WTC11 (cell line): ENCODE measurements at regions not wholly inside any gene's neighbourhood (a gene's known extent, or its start where the extent isn't known, plus 50 kb on each side); places are given as distances from the start of the nearest gene placed in this dataset.

Experiments used
- AFF4 ChIP-seq: sonication (generic); formaldehyde crosslinking; IDR thresholded peaks from 2 replicates; pipeline ENCODE4 v1.8.1; 2023; ENCODE audit warnings: mild to moderate bottlenecking, missing genetic modification reagents, borderline replicate concordance
- ATF2 ChIP-seq: sonication (generic); formaldehyde crosslinking; IDR thresholded peaks from 2 replicates; pipeline ENCODE4 v1.8.1; 2022; ENCODE audit warnings: low read depth, missing genetic modification reagents, borderline replicate concordance
- CREB1 ChIP-seq: sonication (generic); formaldehyde crosslinking; IDR thresholded peaks from 2 replicates; pipeline ENCODE4 v1.8.0; 2023; ENCODE audit warnings: mild to moderate bottlenecking, missing genetic modification reagents
- CTCF ChIP-seq: fragments of 200-600 bp; IDR thresholded peaks from 2 replicates; pipeline ENCODE4 v1.8.0; 2022; ENCODE audit warnings: antibody characterized with exemption
- ZNF317 ChIP-seq: sonication (generic); formaldehyde crosslinking; IDR thresholded peaks from 2 replicates; pipeline ENCODE4 v1.8.1; 2023; ENCODE audit warnings: low read depth, mild to moderate bottlenecking, moderate library complexity, missing genetic modification reagents, borderline replicate concordance

GRCh38 chrX:113833096-113834055, 750.5 kb upstream of the HTR2C start:
- TF ChIP-seq CTCF (no peak), AFF4 (CRISPR knock-in tag) (no peak), ATF2 (CRISPR knock-in tag) (no peak), ZNF317 (no peak), CREB1 (CRISPR knock-in tag) (no peak)
